ENCODE measurements at regions not wholly inside any gene's neighbourhood (a gene's known extent, or its start where the extent isn't known, plus 50 kb on each side); places are given as distances from the start of the nearest gene placed in this dataset.

GRCh38 chr18:51778115-51778514 lies 561.9 kb upstream of the DCC start:
- TF ChIP-seq NRF1 (conservative IDR thresholded peaks at IDR 0.05 in 1 of 2, IDR thresholded peaks at IDR 0.05 in 1 of 2) = no peak
- TF ChIP-seq MAFK (IDR thresholded peaks at IDR 0.05; ENCODE audit: low read length) = no peak
- TF ChIP-seq POLR3G (IDR thresholded peaks at IDR 0.05; ENCODE audit: extremely low read depth, insufficient read length, insufficient replicate concordance) = no peak
- TF ChIP-seq ZSCAN29 (IDR thresholded peaks at IDR 0.05) = no peak
- no peak for TF ChIP-seq NONO (IDR thresholded peaks at IDR 0.05; ENCODE audit: low read depth in 2 of 2, low read length in 1 of 2)
- TF ChIP-seq SMARCA4 (IDR thresholded peaks at IDR 0.05) = no peak
- TF ChIP-seq REST (IDR thresholded peaks at IDR 0.05; ENCODE audit: borderline replicate concordance) = no peak
- no peak for TF ChIP-seq REST (CRISPR knock-in tag; IDR thresholded peaks at IDR 0.05; ENCODE audit: low read depth)
- no peak for TF ChIP-seq CTCF (IDR thresholded peaks at IDR 0.05 in 2 of 3, conservative IDR thresholded peaks at IDR 0.05 in 1 of 3; ENCODE audit: insufficient read depth in 2 of 3, low read depth in 1 of 3, low read length in 3 of 3)
- TF ChIP-seq HDGF (IDR thresholded peaks at IDR 0.05) = no peak
- TF ChIP-seq ZNF512 (tag; IDR thresholded peaks at IDR 0.05) = no peak
- no peak for TF ChIP-seq POLR2A (conservative IDR thresholded peaks at IDR 0.05)
- no peak for TF ChIP-seq NFIX (CRISPR knock-in tag; IDR thresholded peaks at IDR 0.05; ENCODE audit: low read depth)
- no peak for TF ChIP-seq GTF2F1 (IDR thresholded peaks at IDR 0.05; ENCODE audit: low read depth, low read length)

All from K562 (cell line).